Esophagus squamous epithelium (tissue), 5 donors: ENCODE measurements at regions not wholly inside any gene's neighbourhood (a gene's known extent, or its start where the extent isn't known, plus 50 kb on each side); places are given as distances from the start of the nearest gene placed in this dataset.

Source experiments
- DNase-seq: peaks from one replicate; lab custom pipeline; 2025; lab: John Stamatoyannopoulos, UW
- H3K27ac ChIP-seq, 4 donors: fragments of 200-600 bp; sonication (generic); one replicate each; pipeline ENCODE4 v1.5.1; 2016 to 2019; ENCODE audit warnings: mild to moderate bottlenecking in 1 of 4
- H3K27me3 ChIP-seq, 4 donors: fragments of 200-600 bp; sonication (generic); 1 replicate in 3 of 4; 2 replicates in 1 of 4; pipeline versions ENCODE4 v1.5.1 to v1.6.0; 2017 to 2021; ENCODE audit warnings: antibody characterized with exemption in 1 of 4
- H3K36me3 ChIP-seq, 3 donors: fragments of 200-600 bp; sonication (generic); one replicate each; pipeline ENCODE4 v1.5.1; 2016 to 2019
- H3K4me1 ChIP-seq, 3 donors: fragments of 200-600 bp; sonication (generic); one replicate each; pipeline ENCODE4 v1.5.1; 2017 to 2019
- H3K4me3 ChIP-seq, 4 donors: fragments of 200-600 bp; sonication (generic); 1 replicate in 3 of 4; 2 replicates in 1 of 4; pipeline ENCODE4 v1.5.1; 2016 to 2019; ENCODE audit warnings: mild to moderate bottlenecking in 2 of 4, moderate library complexity in 1 of 4
- H3K9me3 ChIP-seq, 3 donors: fragments of 200-600 bp; sonication (generic); one replicate each; pipeline ENCODE4 v1.5.1; 2016 to 2019
- CTCF ChIP-seq, 6 experiments: fragments of 450-650 bp in 4 of 6; fragments of 200-600 bp in 2 of 6; sonication (generic) in 2 of 6; IDR thresholded peaks; one replicate each; pipeline ENCODE4 v1.5.1; 2016 to 2019; ENCODE audit warnings: antibody characterized with exemption in 6 of 6, mild to moderate bottlenecking in 4 of 6, moderate library complexity in 4 of 6
- POLR2A ChIP-seq, 4 donors: fragments of 450-650 bp; IDR thresholded peaks; one replicate each; pipeline ENCODE4 v1.6.1; 2017; ENCODE audit warnings: antibody characterized with exemption in 4 of 4, mild to moderate bottlenecking in 4 of 4, moderate library complexity in 3 of 4
- WGBS, 2 donors: methylation state at CpG; one replicate each; pipeline ENCODE4 v1.1.5; 2018; 5-methylcytosine and 5-hydroxymethylcytosine counted together
- intact Hi-C: fragments of 100-400 bp; cut with DNase I; formaldehyde crosslinking; loops from one replicate; pipeline ENCODE4 v1.15.0; 2022
- donor health status: DM: yes; HTN: yes; CAD: no.

DNA sequence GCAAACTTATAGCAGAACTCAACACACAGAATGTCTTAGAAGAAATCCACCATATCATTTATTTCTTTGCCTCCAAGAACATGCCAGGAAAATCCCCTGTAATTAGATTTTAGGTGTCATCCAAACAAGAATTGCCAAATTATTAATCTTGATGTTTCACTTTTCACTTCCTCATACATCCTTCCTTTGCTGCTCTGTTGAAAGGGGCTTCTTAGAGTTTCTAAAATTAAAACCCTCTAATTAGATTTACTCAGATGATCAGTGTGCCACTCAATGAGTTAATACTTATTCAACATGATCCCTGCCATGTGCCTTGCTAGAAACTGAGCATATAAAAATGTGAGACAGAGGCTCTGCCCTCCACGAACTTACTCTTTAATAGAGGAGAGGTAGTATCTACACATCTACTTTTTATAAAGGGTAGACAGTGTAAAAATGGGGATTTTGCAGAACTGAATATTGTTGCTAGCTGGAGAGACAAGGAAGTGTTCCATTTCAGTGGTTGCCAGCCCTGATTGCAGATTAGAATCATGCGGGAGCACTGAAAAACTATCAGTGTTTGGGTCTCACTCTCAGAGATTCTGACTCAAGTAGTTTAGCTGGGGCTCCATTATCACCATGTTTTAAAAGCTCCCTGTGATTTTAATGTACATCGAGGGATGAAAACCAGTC is 498.4 kb downstream of the TLE4 start:
- no peak for DNase-seq
- H3K9me3 ChIP-seq = no peaks in the 10 kb centered on the region
- H3K27me3 ChIP-seq = no peaks in the 10 kb centered on the region
- peaks cover 0 to 11% (median 6%) of the 10 kb centered on the region in 3 donors for H3K4me1 ChIP-seq
- TF ChIP-seq CTCF (IDR thresholded peaks at IDR 0.05) (no peak), POLR2A (IDR thresholded peaks at IDR 0.05) (no peak)
- no peaks in the 10 kb centered on the region for H3K36me3 ChIP-seq
- H3K4me3 ChIP-seq = no peak overlapping the region
- H3K27ac ChIP-seq = no peak overlapping the region
- 85% methylated on average over 3 of the region's 3 CpGs for WGBS, 2 donors
- intact Hi-C loops = no loop called here

DNA sequence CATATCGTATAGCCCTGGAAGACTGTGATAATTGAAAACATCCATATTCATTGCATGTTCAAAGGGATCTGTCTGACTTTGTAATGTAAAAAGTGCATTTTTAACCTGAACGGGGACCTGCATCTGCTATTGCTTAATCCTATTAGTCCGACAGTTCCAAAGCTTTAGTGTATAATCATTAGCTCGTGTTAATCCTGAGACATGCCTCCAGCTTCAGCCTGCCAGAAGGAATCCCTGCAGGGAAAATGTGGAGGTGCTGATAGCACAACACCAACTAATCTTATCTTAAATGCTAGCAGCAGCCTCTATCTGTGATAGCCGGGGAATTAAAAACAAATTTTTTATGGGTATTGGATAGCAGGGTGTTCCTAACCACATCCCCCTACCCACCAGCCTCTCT is 495.2 kb downstream of the TLE4 start:
- peaks cover 0 to 8% (median 0%) of the 10 kb centered on the region in 3 donors for H3K4me1 ChIP-seq
- TF ChIP-seq CTCF (IDR thresholded peaks at IDR 0.05) (no peak), POLR2A (IDR thresholded peaks at IDR 0.05) (no peak)
- H3K27me3 ChIP-seq = no peaks in the 10 kb centered on the region
- H3K36me3 ChIP-seq = no peaks in the 10 kb centered on the region
- DNase-seq = no peak
- H3K9me3 ChIP-seq = no peaks in the 10 kb centered on the region
- WGBS, 2 donors = 25 to 27% methylated on average over 5 of the region's 5 CpGs
- intact Hi-C loops = no loop called here
- H3K4me3 ChIP-seq = no peak overlapping the region
- no peak overlapping the region for H3K27ac ChIP-seq

DNA sequence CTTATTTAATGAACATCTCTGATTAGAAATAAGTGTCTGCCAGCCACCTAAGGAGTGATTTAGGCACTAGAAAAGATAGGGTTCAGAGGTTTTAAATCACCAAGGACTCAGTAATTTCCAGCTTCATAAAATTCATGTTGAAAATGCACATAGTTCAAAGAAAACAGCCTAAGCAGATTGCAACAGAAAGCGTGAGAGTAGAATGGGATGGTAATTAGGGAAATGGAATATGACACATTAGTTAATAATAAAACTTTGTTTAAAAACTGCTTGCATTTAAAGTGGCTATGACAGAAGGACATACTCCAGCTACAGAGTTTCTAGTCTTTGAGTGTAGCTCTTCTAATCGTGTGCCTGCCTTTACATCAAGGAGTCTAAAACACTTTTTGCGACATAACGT is 490.8 kb downstream of the TLE4 start:
- H3K36me3 ChIP-seq = no peaks in the 10 kb centered on the region
- no peak for DNase-seq
- H3K27ac ChIP-seq = peak overlapping the region in 2 of 4 donors; percentile 47 to 51
- H3K4me1 ChIP-seq = peaks cover 0 to 8% (median 0%) of the 10 kb centered on the region in 3 donors
- no peaks in the 10 kb centered on the region for H3K27me3 ChIP-seq
- 86 to 91% methylated on average over 4 of the region's 4 CpGs for WGBS, 2 donors
- H3K9me3 ChIP-seq = no peaks in the 10 kb centered on the region
- no peak overlapping the region for H3K4me3 ChIP-seq
- no peak for TF ChIP-seq CTCF (IDR thresholded peaks at IDR 0.05)
- no peak for TF ChIP-seq POLR2A (IDR thresholded peaks at IDR 0.05)
- intact Hi-C loops = no loop called here

- intact Hi-C loops = no loop called here
- Histone ChIP-seq H3K4me3 (no peak overlapping the region), H3K4me1 (peaks cover 0 to 2% (median 0%) of the 10 kb centered on the region in 3 donors), H3K27ac (peak overlapping the region in 3 of 4 donors; percentile 28 to 78 (median 70)), H3K9me3 (no peaks in the 10 kb centered on the region), H3K36me3 (no peaks in the 10 kb centered on the region), H3K27me3 (no peaks in the 10 kb centered on the region)
- DNase-seq = no peak
- no peak for TF ChIP-seq POLR2A (IDR thresholded peaks at IDR 0.05)
- WGBS, 2 donors = 44 to 46% methylated on average over 2 of the region's 2 CpGs
These were observed 490.2 kb downstream of the TLE4 start for GRCh38 chr9:80061940-80062339.

- intact Hi-C loops = no loop called here
- TF ChIP-seq POLR2A (IDR thresholded peaks at IDR 0.05) = no peak
- TF ChIP-seq CTCF (IDR thresholded peaks at IDR 0.05) = no peak
- Histone ChIP-seq H3K4me3 (no peak overlapping the region), H3K4me1 (no peaks in the 10 kb centered on the region), H3K36me3 (no peaks in the 10 kb centered on the region), H3K9me3 (no peaks in the 10 kb centered on the region), H3K27me3 (no peaks in the 10 kb centered on the region), H3K27ac (peak overlapping the region in 1 of 4 donors; percentile 70)
- no peak for DNase-seq
These were observed 489.3 kb downstream of the TLE4 start for GRCh38 chr9:80061096-80061495.
